ENCODE measurements at regions not wholly inside any gene's neighbourhood (a gene's known extent, or its start where the extent isn't known, plus 50 kb on each side); places are given as distances from the start of the nearest gene placed in this dataset.

DNA sequence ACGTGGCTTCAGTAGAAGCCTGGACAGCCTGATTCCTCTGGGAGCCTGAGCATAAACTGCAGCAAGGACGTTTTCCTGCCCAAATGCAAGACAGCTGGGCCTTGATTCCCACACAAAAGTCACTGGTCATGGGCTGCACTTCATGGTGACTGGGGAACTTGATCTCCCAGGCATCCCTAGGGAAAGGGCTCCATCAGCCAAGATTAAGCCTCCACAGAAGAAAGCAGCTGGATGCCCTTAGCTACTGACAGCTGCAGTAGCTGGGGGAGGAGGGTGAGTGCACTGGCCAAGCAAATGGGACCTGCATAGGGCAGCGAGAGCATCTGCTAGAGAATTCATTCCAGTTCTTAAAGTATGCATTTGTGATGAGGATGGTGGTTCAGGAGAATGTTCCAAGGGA is 267.4 kb upstream of the ISX start:
- TF ChIP-seq, protein P1, sequence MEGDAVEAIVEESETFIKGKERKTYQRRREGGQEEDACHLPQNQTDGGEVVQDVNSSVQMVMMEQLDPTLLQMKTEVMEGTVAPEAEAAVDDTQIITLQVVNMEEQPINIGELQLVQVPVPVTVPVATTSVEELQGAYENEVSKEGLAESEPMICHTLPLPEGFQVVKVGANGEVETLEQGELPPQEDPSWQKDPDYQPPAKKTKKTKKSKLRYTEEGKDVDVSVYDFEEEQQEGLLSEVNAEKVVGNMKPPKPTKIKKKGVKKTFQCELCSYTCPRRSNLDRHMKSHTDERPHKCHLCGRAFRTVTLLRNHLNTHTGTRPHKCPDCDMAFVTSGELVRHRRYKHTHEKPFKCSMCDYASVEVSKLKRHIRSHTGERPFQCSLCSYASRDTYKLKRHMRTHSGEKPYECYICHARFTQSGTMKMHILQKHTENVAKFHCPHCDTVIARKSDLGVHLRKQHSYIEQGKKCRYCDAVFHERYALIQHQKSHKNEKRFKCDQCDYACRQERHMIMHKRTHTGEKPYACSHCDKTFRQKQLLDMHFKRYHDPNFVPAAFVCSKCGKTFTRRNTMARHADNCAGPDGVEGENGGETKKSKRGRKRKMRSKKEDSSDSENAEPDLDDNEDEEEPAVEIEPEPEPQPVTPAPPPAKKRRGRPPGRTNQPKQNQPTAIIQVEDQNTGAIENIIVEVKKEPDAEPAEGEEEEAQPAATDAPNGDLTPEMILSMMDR (conservative IDR thresholded peaks at IDR 0.05; ENCODE audit: low read depth, low read length), result no peak
- no peak for TF ChIP-seq EZH2 (IDR thresholded peaks at IDR 0.05; ENCODE audit: borderline replicate concordance, low read depth, low read length, poor library complexity, severe bottlenecking)

All from A673 (cell line).